CD14-positive monocyte (primary cell): ENCODE measurements at regions not wholly inside any gene's neighbourhood (a gene's known extent, or its start where the extent isn't known, plus 50 kb on each side); places are given as distances from the start of the nearest gene placed in this dataset.

Experiments
- DNase-seq, 3 donors: peaks; one replicate each; pipeline ENCODE4 v3.0.0-alpha.2; 2011 to 2022
- H2AFZ ChIP-seq: 2 replicates; pipeline ENCODE4 v1.6.0; 2012; ENCODE audit warnings: mild to moderate bottlenecking, low read depth, low read length, inconsistent platforms; ENCODE audit not compliant: insufficient read depth, poor library complexity, severe bottlenecking
- H3K27ac ChIP-seq, 2 donors: 1 replicate in 1 of 2; 2 replicates in 1 of 2; pipeline ENCODE4 v1.5.1; 2012 to 2013; ENCODE audit warnings: low read length in 2 of 2, control low read depth in 1 of 2, inconsistent platforms in 1 of 2, low read depth in 1 of 2, mild to moderate bottlenecking in 1 of 2
- H3K27me3 ChIP-seq, 2 donors: one replicate each; pipeline versions ENCODE4 v1.6.0 to v1.6.1; 2011 to 2013; ENCODE audit warnings: low read length in 2 of 2; ENCODE audit not compliant: control insufficient read depth in 2 of 2, insufficient read depth in 2 of 2
- H3K36me3 ChIP-seq, 2 donors: replicated peaks in 1 of 2; 1 replicate in 1 of 2; 2 replicates in 1 of 2; pipeline versions ENCODE4 v1.5.1 to v1.6.1; 2012 to 2013; ENCODE audit warnings: low read length in 2 of 2, control low read depth in 1 of 2, inconsistent platforms in 1 of 2, mild to moderate bottlenecking in 1 of 2; ENCODE audit not compliant: insufficient read depth in 2 of 2, control insufficient read depth in 1 of 2
- H3K4me1 ChIP-seq, 2 donors: 1 replicate in 1 of 2; 2 replicates in 1 of 2; pipeline versions ENCODE4 v1.5.1 to v1.6.1; 2012 to 2013; ENCODE audit warnings: low read length in 2 of 2, control low read depth in 1 of 2, inconsistent platforms in 1 of 2, mild to moderate bottlenecking in 1 of 2, moderate library complexity in 1 of 2; ENCODE audit not compliant: insufficient read depth in 2 of 2, control insufficient read depth in 1 of 2
- H3K4me2 ChIP-seq: replicated peaks from 2 replicates; pipeline ENCODE3; 2012; ENCODE audit warnings: low read length, moderate library complexity, mild to moderate bottlenecking; ENCODE audit not compliant: poor library complexity, severe bottlenecking; ENCODE audit errors: extremely low read depth
- H3K4me3 ChIP-seq, 3 experiments: fragments of 200-600 bp in 1 of 3; sonication (generic) in 1 of 3; replicated peaks in 1 of 3; 1 replicate in 2 of 3; 2 replicates in 1 of 3; pipeline ENCODE4 v1.5.1; 2011 to 2013; ENCODE audit warnings: low read length in 3 of 3, mild to moderate bottlenecking in 3 of 3, control low read depth in 2 of 3, low read depth in 2 of 3, inconsistent platforms in 1 of 3, moderate library complexity in 1 of 3
- H3K79me2 ChIP-seq: 2 replicates; pipeline ENCODE4 v1.6.0; 2012; ENCODE audit warnings: mild to moderate bottlenecking, control low read depth, inconsistent platforms, low read length, moderate library complexity; ENCODE audit not compliant: insufficient read depth
- H3K9ac ChIP-seq: 2 replicates; pipeline ENCODE4 v1.6.0; 2017; ENCODE audit warnings: low read length, mild to moderate bottlenecking; ENCODE audit not compliant: insufficient read depth, poor library complexity, severe bottlenecking
- H3K9me3 ChIP-seq, 2 donors: replicated peaks in 1 of 2; 1 replicate in 1 of 2; 2 replicates in 1 of 2; pipeline versions ENCODE4 v1.5.1 to v1.6.1; 2012 to 2013; ENCODE audit warnings: low read length in 2 of 2, control low read depth in 1 of 2; ENCODE audit not compliant: control insufficient read depth in 1 of 2, insufficient read depth in 1 of 2
- H4K20me1 ChIP-seq: 2 replicates; pipeline ENCODE4 v1.6.0; 2012; ENCODE audit warnings: mild to moderate bottlenecking, low read length, control low read depth, moderate library complexity; ENCODE audit not compliant: insufficient read depth
- H3K27ac Mint-ChIP-seq, 7 donors: one replicate each; pipeline ENCODE4 v1.8.0; 2020; ENCODE audit warnings: mild to moderate bottlenecking in 7 of 7, mixed read lengths in 7 of 7, moderate library complexity in 6 of 7, inconsistent platforms in 2 of 7
- H3K27me3 Mint-ChIP-seq, 3 donors: one replicate each; pipeline ENCODE4 v1.8.0; 2021 to 2022; ENCODE audit warnings: low read depth in 3 of 3, mild to moderate bottlenecking in 3 of 3, mixed read lengths in 3 of 3, moderate library complexity in 3 of 3, inconsistent platforms in 1 of 3
- H3K36me3 Mint-ChIP-seq, 2 donors: one replicate each; pipeline ENCODE4 v1.8.0; 2020; ENCODE audit warnings: mixed read lengths in 2 of 2, inconsistent platforms in 1 of 2, mild to moderate bottlenecking in 1 of 2
- H3K4me1 Mint-ChIP-seq: one replicate; pipeline ENCODE4 v1.8.0; 2020; ENCODE audit warnings: mild to moderate bottlenecking, mixed read lengths
- H3K4me3 Mint-ChIP-seq, 2 donors: one replicate each; pipeline ENCODE4 v1.8.0; 2020; ENCODE audit warnings: mild to moderate bottlenecking in 2 of 2, mixed read lengths in 2 of 2, moderate library complexity in 1 of 2
- H3K9me3 Mint-ChIP-seq, 7 donors: one replicate each; pipeline ENCODE4 v1.8.0; 2020 to 2022; ENCODE audit warnings: mixed read lengths in 7 of 7, mild to moderate bottlenecking in 6 of 7, moderate library complexity in 6 of 7, inconsistent platforms in 2 of 7
- WGBS: methylation state at CpG from one replicate; pipeline ENCODE4 v1.1.5; 2013; ENCODE audit warnings: missing lambda C conversion rate; ENCODE audit not compliant: insufficient coverage; 5-methylcytosine and 5-hydroxymethylcytosine counted together
- intact Hi-C, 2 donors: fragments of 100-400 bp; cut with micrococcal nuclease; formaldehyde crosslinking; loops; one replicate each; pipeline versions ENCODE4 v1.15.0 to v1.15.1; 2023
- TF ChIP-seq, protein P1 (sequence below): fragments of 200-600 bp; IDR thresholded peaks from one replicate; pipeline ENCODE4 v1.8.0; 2022; ENCODE audit warnings: antibody characterized with exemption, mild to moderate bottlenecking

DNA sequence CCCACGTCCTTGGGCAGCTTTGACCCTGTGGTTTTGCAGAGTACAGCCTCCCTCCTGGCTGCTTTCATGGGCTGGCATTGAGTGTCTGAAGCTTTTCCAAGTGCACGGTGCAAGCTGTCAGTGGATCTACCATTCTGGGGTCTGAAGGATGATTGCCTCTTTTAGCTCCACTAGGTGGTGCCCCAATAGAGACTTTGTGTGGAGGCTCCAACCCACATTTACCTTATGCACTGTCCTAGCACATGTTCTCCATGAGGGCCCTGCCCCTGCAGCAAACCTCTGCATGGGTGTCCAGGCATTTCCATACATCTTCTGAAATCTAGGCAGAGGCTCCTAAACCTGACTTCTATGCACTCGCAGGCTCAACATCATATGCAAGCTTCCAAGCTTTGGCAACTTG lies 644.2 kb upstream of the CDH9 start:
- no peaks in the 10 kb centered on the region for H3K79me2 ChIP-seq
- no peaks in the 10 kb centered on the region for H4K20me1 ChIP-seq
- 83% methylated on average over 3 of the region's 3 CpGs for WGBS
- no peaks in the 10 kb centered on the region for H3K27me3 ChIP-seq
- Mint-ChIP-seq H3K27ac (no peak overlapping the region), H3K4me3 (no peak overlapping the region), H3K27me3 (peaks cover 0 to 1% (median 0%) of the 10 kb centered on the region in 3 donors), H3K9me3 (peaks cover 3 to 12% (median 8%) of the 10 kb centered on the region in 7 donors), H3K36me3 (no peaks in the 10 kb centered on the region), H3K4me1 (no peaks in the 10 kb centered on the region)
- H3K36me3 ChIP-seq, result no peaks in the 10 kb centered on the region
- no peaks in the 10 kb centered on the region for H3K4me1 ChIP-seq
- intact Hi-C loops, result no loop called here
- peaks cover 0 to 7% of the 10 kb centered on the region in 2 donors for H3K9me3 ChIP-seq
- no peak overlapping the region for H3K27ac ChIP-seq
- H3K4me2 ChIP-seq, result no peak overlapping the region
- H2AFZ ChIP-seq, result no peak overlapping the region
- TF ChIP-seq, protein P1, sequence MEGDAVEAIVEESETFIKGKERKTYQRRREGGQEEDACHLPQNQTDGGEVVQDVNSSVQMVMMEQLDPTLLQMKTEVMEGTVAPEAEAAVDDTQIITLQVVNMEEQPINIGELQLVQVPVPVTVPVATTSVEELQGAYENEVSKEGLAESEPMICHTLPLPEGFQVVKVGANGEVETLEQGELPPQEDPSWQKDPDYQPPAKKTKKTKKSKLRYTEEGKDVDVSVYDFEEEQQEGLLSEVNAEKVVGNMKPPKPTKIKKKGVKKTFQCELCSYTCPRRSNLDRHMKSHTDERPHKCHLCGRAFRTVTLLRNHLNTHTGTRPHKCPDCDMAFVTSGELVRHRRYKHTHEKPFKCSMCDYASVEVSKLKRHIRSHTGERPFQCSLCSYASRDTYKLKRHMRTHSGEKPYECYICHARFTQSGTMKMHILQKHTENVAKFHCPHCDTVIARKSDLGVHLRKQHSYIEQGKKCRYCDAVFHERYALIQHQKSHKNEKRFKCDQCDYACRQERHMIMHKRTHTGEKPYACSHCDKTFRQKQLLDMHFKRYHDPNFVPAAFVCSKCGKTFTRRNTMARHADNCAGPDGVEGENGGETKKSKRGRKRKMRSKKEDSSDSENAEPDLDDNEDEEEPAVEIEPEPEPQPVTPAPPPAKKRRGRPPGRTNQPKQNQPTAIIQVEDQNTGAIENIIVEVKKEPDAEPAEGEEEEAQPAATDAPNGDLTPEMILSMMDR, result no peak
- no peak for DNase-seq
- no peak overlapping the region for H3K9ac ChIP-seq
- no peak overlapping the region for H3K4me3 ChIP-seq

DNA sequence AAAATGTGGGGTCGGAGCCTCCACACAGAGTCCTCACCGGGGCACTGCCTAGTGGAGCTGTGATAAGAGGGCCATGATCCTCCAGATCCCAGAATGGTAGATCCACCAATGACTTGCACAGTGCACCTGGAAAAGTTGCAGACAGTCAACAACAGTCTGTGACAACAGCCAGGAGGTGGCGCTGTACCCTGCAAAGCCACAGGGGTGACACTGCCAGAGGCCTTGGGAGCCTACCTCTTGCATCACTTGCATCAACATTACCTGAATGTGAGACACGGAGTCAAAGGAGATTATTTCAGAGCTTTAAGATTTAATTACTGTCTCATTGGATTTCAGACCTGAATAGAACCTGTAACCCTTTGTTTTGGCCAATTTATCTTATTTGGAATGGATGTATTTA lies 614.1 kb upstream of the CDH9 start:
- DNase-seq, result no peak
- intact Hi-C loops, result no loop called here
- TF ChIP-seq, protein P1, result no peak
- H3K4me1 Mint-ChIP-seq, result no peaks in the 10 kb centered on the region
- Histone ChIP-seq H3K27me3 (no peaks in the 10 kb centered on the region), H3K4me1 (no peaks in the 10 kb centered on the region), H3K79me2 (no peaks in the 10 kb centered on the region), H3K9ac (no peak overlapping the region), H4K20me1 (no peaks in the 10 kb centered on the region), H3K4me3 (no peak overlapping the region), H3K4me2 (no peak overlapping the region), H2AFZ (no peak overlapping the region), H3K36me3 (no peaks in the 10 kb centered on the region), H3K9me3 (peaks cover 0 to 12% of the 10 kb centered on the region in 2 donors), H3K27ac (no peak overlapping the region)
- no peak overlapping the region for H3K27ac Mint-ChIP-seq
- no peaks in the 10 kb centered on the region for H3K36me3 Mint-ChIP-seq
- WGBS, result 100% methylated on average over 1 of the region's 4 CpGs
- no peaks in the 10 kb centered on the region for H3K27me3 Mint-ChIP-seq
- H3K4me3 Mint-ChIP-seq, result no peak overlapping the region
- peaks cover 5 to 10% (median 7%) of the 10 kb centered on the region in 7 donors for H3K9me3 Mint-ChIP-seq
